Esophagus squamous epithelium (tissue), 4 donors: ENCODE measurements at regions not wholly inside any gene's neighbourhood (a gene's known extent, or its start where the extent isn't known, plus 50 kb on each side); places are given as distances from the start of the nearest gene placed in this dataset.

Source experiments
- POLR2A ChIP-seq, 4 donors: fragments of 450-650 bp; IDR thresholded peaks; one replicate each; pipeline ENCODE4 v1.6.1; 2017; ENCODE audit warnings: antibody characterized with exemption in 4 of 4, mild to moderate bottlenecking in 4 of 4, moderate library complexity in 3 of 4
- TF ChIP-seq, protein P1 (sequence below), 6 experiments: fragments of 450-650 bp in 4 of 6; fragments of 200-600 bp in 2 of 6; sonication (generic) in 2 of 6; IDR thresholded peaks; one replicate each; pipeline ENCODE4 v1.5.1; 2016 to 2019; ENCODE audit warnings: antibody characterized with exemption in 6 of 6, mild to moderate bottlenecking in 4 of 6, moderate library complexity in 4 of 6

DNA sequence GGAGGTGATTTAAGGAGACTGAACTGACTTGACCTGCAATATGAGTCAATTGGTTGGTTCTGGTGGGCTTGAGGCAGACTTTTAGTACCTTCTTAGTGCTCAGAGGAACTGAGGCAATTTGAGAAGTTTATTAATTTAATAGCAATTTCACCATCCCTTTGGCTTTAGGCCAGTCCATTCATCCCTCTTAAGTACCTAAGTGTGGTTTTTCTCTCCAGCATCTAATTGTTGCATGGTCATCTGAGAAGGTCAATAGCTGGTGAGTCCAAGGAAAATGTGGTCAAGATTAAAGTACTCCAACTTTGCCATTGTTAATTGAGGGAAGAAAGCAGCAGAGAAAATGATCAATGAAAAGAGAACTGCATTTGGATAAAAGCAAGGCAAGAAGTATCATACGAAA, 115.4 kb upstream of the DYRK2 start:
- TF ChIP-seq, protein P1, sequence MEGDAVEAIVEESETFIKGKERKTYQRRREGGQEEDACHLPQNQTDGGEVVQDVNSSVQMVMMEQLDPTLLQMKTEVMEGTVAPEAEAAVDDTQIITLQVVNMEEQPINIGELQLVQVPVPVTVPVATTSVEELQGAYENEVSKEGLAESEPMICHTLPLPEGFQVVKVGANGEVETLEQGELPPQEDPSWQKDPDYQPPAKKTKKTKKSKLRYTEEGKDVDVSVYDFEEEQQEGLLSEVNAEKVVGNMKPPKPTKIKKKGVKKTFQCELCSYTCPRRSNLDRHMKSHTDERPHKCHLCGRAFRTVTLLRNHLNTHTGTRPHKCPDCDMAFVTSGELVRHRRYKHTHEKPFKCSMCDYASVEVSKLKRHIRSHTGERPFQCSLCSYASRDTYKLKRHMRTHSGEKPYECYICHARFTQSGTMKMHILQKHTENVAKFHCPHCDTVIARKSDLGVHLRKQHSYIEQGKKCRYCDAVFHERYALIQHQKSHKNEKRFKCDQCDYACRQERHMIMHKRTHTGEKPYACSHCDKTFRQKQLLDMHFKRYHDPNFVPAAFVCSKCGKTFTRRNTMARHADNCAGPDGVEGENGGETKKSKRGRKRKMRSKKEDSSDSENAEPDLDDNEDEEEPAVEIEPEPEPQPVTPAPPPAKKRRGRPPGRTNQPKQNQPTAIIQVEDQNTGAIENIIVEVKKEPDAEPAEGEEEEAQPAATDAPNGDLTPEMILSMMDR (IDR thresholded peaks at IDR 0.05), result no peak
- TF ChIP-seq POLR2A (IDR thresholded peaks at IDR 0.05), result no peak
